Lower leg skin (tissue), 3 donors: ENCODE measurements at regions not wholly inside any gene's neighbourhood (a gene's known extent, or its start where the extent isn't known, plus 50 kb on each side); places are given as distances from the start of the nearest gene placed in this dataset.

Experiments
- POLR2A ChIP-seq, 2 donors: fragments of 450-650 bp; IDR thresholded peaks; one replicate each; pipeline ENCODE4 v1.6.1; 2016 to 2017; ENCODE audit warnings: antibody characterized with exemption in 2 of 2, mild to moderate bottlenecking in 1 of 2, moderate library complexity in 1 of 2
- TF ChIP-seq, protein P1 (sequence below), 3 donors: fragments of 450-650 bp; IDR thresholded peaks; one replicate each; pipeline ENCODE4 v1.5.1; 2016; ENCODE audit warnings: antibody characterized with exemption in 3 of 3, mild to moderate bottlenecking in 3 of 3, moderate library complexity in 2 of 3

DNA sequence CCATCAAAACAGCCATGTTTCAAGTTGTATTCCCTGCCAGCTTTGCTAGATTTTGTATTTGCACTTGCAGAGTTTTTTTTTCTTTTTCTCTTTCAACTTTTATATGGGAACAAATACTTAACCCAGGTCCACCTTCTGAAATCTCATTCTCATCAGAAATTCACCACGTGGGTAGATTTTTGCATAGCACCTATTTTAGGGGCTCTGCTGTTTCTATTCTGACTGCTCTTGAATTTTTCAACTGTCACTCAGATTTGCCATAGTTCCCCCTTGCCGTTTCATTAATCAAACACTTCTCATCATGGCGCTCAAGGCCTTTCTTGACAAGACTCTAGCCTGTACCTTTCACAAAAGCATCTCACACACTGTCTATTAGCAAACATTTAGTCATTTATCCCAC lies 767.2 kb downstream of the VRK1 start:
- TF ChIP-seq, protein P1, sequence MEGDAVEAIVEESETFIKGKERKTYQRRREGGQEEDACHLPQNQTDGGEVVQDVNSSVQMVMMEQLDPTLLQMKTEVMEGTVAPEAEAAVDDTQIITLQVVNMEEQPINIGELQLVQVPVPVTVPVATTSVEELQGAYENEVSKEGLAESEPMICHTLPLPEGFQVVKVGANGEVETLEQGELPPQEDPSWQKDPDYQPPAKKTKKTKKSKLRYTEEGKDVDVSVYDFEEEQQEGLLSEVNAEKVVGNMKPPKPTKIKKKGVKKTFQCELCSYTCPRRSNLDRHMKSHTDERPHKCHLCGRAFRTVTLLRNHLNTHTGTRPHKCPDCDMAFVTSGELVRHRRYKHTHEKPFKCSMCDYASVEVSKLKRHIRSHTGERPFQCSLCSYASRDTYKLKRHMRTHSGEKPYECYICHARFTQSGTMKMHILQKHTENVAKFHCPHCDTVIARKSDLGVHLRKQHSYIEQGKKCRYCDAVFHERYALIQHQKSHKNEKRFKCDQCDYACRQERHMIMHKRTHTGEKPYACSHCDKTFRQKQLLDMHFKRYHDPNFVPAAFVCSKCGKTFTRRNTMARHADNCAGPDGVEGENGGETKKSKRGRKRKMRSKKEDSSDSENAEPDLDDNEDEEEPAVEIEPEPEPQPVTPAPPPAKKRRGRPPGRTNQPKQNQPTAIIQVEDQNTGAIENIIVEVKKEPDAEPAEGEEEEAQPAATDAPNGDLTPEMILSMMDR (IDR thresholded peaks at IDR 0.05) = no peak
- no peak for TF ChIP-seq POLR2A (IDR thresholded peaks at IDR 0.05)
